K562 (cell line): ENCODE measurements at regions not wholly inside any gene's neighbourhood (a gene's known extent, or its start where the extent isn't known, plus 50 kb on each side); places are given as distances from the start of the nearest gene placed in this dataset.

Source experiments
- BRD4 ChIP-seq: fragments of 200-600 bp; sonication (generic); IDR thresholded peaks from 2 replicates; pipeline ENCODE4 v1.6.1; 2017; ENCODE audit warnings: inconsistent platforms
- DPF2 ChIP-seq: fragments of 450-650 bp; IDR thresholded peaks from 2 replicates; pipeline ENCODE4 v1.6.1; 2016
- ETS2 ChIP-seq: IDR thresholded peaks from 2 replicates; pipeline ENCODE4 v1.6.1; 2016; ENCODE audit warnings: borderline replicate concordance, missing genetic modification characterization, mild to moderate bottlenecking, moderate library complexity, missing compliant biosample characterization; ENCODE audit not compliant: poor library complexity, severe bottlenecking
- HBP1 ChIP-seq: fragments of 450-650 bp; formaldehyde crosslinking; IDR thresholded peaks from 2 replicates; pipeline ENCODE4 v1.4.0; 2022; ENCODE audit warnings: missing genetic modification characterization
- KAT2B ChIP-seq: IDR thresholded peaks from one replicate; pipeline ENCODE4 v1.6.1; 2012; ENCODE audit warnings: low read depth, mild to moderate bottlenecking, control low read depth, inconsistent platforms, low read length, moderate library complexity
- KLF16 ChIP-seq: IDR thresholded peaks from 2 replicates; pipeline ENCODE4 v1.6.1; 2016; ENCODE audit warnings: antibody characterized with exemption
- MAFF ChIP-seq: IDR thresholded peaks from 2 replicates; pipeline ENCODE4 v1.6.1; 2012; ENCODE audit warnings: low read length, improper control_type of control experiment
- MED1 ChIP-seq: sonication (generic); formaldehyde crosslinking; IDR thresholded peaks from 2 replicates; pipeline ENCODE4 v1.8.1; 2023; ENCODE audit warnings: missing genetic modification reagents, borderline replicate concordance
- MEIS2 ChIP-seq: fragments of 450-650 bp; IDR thresholded peaks from 2 replicates; pipeline ENCODE4 v1.6.1; 2014; ENCODE audit warnings: mild to moderate bottlenecking; ENCODE audit not compliant: partially characterized antibody
- NFE2L1 ChIP-seq: fragments of 450-650 bp; IDR thresholded peaks from 2 replicates; pipeline ENCODE4 v1.6.1; 2016; ENCODE audit warnings: missing genetic modification characterization, low read depth, mild to moderate bottlenecking, missing compliant biosample characterization, moderate library complexity, borderline replicate concordance
- NR1H2 ChIP-seq: sonication (generic); formaldehyde crosslinking; IDR thresholded peaks from 2 replicates; pipeline ENCODE4 v1.4.0; 2020; ENCODE audit warnings: mild to moderate bottlenecking, missing genetic modification reagents
- OTX1 ChIP-seq: fragments of 450-650 bp; formaldehyde crosslinking; IDR thresholded peaks from 2 replicates; pipeline ENCODE4 v1.4.0; 2022; ENCODE audit warnings: mild to moderate bottlenecking
- PHB ChIP-seq: fragments of 250-450 bp; sonication (Bioruptor Pico); IDR thresholded peaks from 2 replicates; pipeline ENCODE4 v1.5.0; 2021
- PTBP1 ChIP-seq: fragments of 200-400 bp; formaldehyde crosslinking; IDR thresholded peaks from 2 replicates; pipeline ENCODE4 v1.6.1; 2017; ENCODE audit warnings: low read depth, low read length
- PTRF ChIP-seq: fragments of 450-650 bp; IDR thresholded peaks from 2 replicates; pipeline ENCODE4 v1.6.1; 2016; ENCODE audit warnings: mild to moderate bottlenecking, missing genetic modification characterization, missing compliant biosample characterization
- PTTG1 ChIP-seq: fragments of 450-650 bp; IDR thresholded peaks from 2 replicates; pipeline ENCODE4 v1.6.1; 2016; ENCODE audit warnings: low read depth, mild to moderate bottlenecking, missing genetic modification characterization, missing compliant biosample characterization
- RCOR1 ChIP-seq, 2 experiments: IDR thresholded peaks; 2 replicates each; pipeline ENCODE4 v1.6.1; 2012; ENCODE audit warnings: low read depth in 2 of 2, low read length in 2 of 2, borderline replicate concordance in 1 of 2, improper control_type of control experiment in 1 of 2
- SMAD4 ChIP-seq: fragments of 250-450 bp; sonication (Bioruptor Pico); conservative IDR thresholded peaks from 2 replicates; pipeline ENCODE4 v1.8.0; 2021; ENCODE audit warnings: inconsistent platforms, mild to moderate bottlenecking, moderate library complexity
- TSHZ1 ChIP-seq: fragments of 250-450 bp; sonication (Bioruptor Pico); IDR thresholded peaks from 2 replicates; pipeline ENCODE4 v1.4.0; 2020; ENCODE audit warnings: mild to moderate bottlenecking, moderate library complexity
- ZFP36 ChIP-seq: fragments of 150-350 bp; IDR thresholded peaks from 2 replicates; pipeline ENCODE4 v1.6.1; 2018; ENCODE audit warnings: low read length, low read depth; ENCODE audit not compliant: partially characterized antibody
- ZNF124 ChIP-seq: sonication (generic); formaldehyde crosslinking; IDR thresholded peaks from 2 replicates; pipeline ENCODE4 v1.8.1; 2022; ENCODE audit warnings: missing genetic modification reagents
- ZNF24 ChIP-seq: fragments of 450-650 bp; IDR thresholded peaks from 2 replicates; pipeline ENCODE4 v1.6.1; 2016
- ZNF3 ChIP-seq: fragments of 250-450 bp; sonication (Bioruptor Pico); IDR thresholded peaks from 2 replicates; pipeline ENCODE4 v1.5.0; 2021; ENCODE audit warnings: mild to moderate bottlenecking, moderate library complexity
- ZNF431 ChIP-seq: sonication (generic); formaldehyde crosslinking; IDR thresholded peaks from 2 replicates; pipeline ENCODE4 v1.8.0; 2022; ENCODE audit warnings: mild to moderate bottlenecking, missing genetic modification reagents

GRCh38 chr11:34809191-34810106 is 106.7 kb downstream of the APIP start (continued):
- TF ChIP-seq TSHZ1 (peak; percentile 46; the same call in 1 of the 2 replicates), MED1 (CRISPR knock-in tag) (no peak), HBP1 (CRISPR knock-in tag) (peak; percentile 77; the same call in 1 of the 2 replicates), SMAD4 (peak; percentile 93), OTX1 (CRISPR knock-in tag) (no peak), BRD4 (peak; percentile 70; the same call in 1 of the 2 replicates), PTBP1 (no peak), PTRF (peak; percentile 62; the same call in 1 of the 2 replicates), MEIS2 (peak; percentile 67), MAFF (peak; percentile 5; the same call in 1 of the 2 replicates), ZNF24 (peak; percentile 98), KLF16 (peak; percentile 78), ZNF124 (CRISPR knock-in tag) (no peak), NFE2L1 (peak; percentile 56), RCOR1 (IDR thresholded peaks at IDR 0.05; ENCODE audit: borderline replicate concordance in 1 of 2, low read depth in 2 of 2, low read length in 2 of 2) (peak in 1 of 2 experiments; percentile 71; a peak in 2 of 4 replicates), ZFP36 (no peak), ZNF3 (no peak), DPF2 (peak; percentile 96), NR1H2 (no peak), PTTG1 (tag) (peak; percentile 82), PHB (CRISPR knock-in tag) (no peak), KAT2B (no peak), ZNF431 (CRISPR knock-in tag) (no peak), ETS2 (peak; percentile 27)
